H1 (cell line): ENCODE measurements at regions not wholly inside any gene's neighbourhood (a gene's known extent, or its start where the extent isn't known, plus 50 kb on each side); places are given as distances from the start of the nearest gene placed in this dataset.

Experiments
- BCL11A ChIP-seq, 2 experiments: IDR thresholded peaks; one replicate each; pipeline ENCODE4 v1.6.1; 2011; ENCODE audit warnings: low read depth in 2 of 2, low read length in 2 of 2, mild to moderate bottlenecking in 2 of 2
- CHD1 ChIP-seq: IDR thresholded peaks from 2 replicates; pipeline ENCODE4 v1.6.1; 2012; ENCODE audit warnings: low read depth, low read length, improper control_type of control experiment
- CTBP2 ChIP-seq: IDR thresholded peaks from 2 replicates; pipeline ENCODE4 v1.7.0; 2011; ENCODE audit warnings: borderline replicate concordance, mild to moderate bottlenecking, moderate library complexity, mixed read lengths, low read length; ENCODE audit not compliant: insufficient read depth, insufficient read length
- HDAC2 ChIP-seq, 2 experiments: fragments of 300-600 bp in 1 of 2; sonication (generic) in 1 of 2; IDR thresholded peaks; 2 replicates each; pipeline ENCODE4 v1.6.1; 2011 to 2012; ENCODE audit warnings: low read depth in 2 of 2, low read length in 2 of 2, mild to moderate bottlenecking in 2 of 2, moderate library complexity in 2 of 2, borderline replicate concordance in 1 of 2, inconsistent platforms in 1 of 2
- RAD21 ChIP-seq, 2 experiments: IDR thresholded peaks in 1 of 2; conservative IDR thresholded peaks in 1 of 2; 2 replicates each; pipeline ENCODE4 v1.6.1; 2011; ENCODE audit warnings: low read depth in 2 of 2, low read length in 2 of 2, improper control_type of control experiment in 1 of 2, inconsistent platforms in 1 of 2, mild to moderate bottlenecking in 1 of 2, moderate library complexity in 1 of 2
- RNF2 ChIP-seq: fragments of 200-900, 300-1000 bp; sonication (generic); IDR thresholded peaks from 2 replicates; pipeline ENCODE4 v1.7.1; 2016; ENCODE audit warnings: borderline replicate concordance, low read depth, mild to moderate bottlenecking, antibody characterized with exemption, low read length; ENCODE audit not compliant: poor library complexity, severe bottlenecking; ENCODE audit errors: missing control alignments
- TEAD4 ChIP-seq: IDR thresholded peaks from 2 replicates; pipeline ENCODE4 v1.6.1; 2012; ENCODE audit warnings: low read depth, low read length, inconsistent platforms, mixed read lengths
- TF ChIP-seq, protein P1 (sequence below): fragments of 300-600 bp; sonication (generic); IDR thresholded peaks from 2 replicates; pipeline ENCODE4 v1.7.1; 2012; ENCODE audit warnings: low read length, moderate library complexity, mild to moderate bottlenecking, inconsistent platforms; ENCODE audit not compliant: insufficient replicate concordance

DNA sequence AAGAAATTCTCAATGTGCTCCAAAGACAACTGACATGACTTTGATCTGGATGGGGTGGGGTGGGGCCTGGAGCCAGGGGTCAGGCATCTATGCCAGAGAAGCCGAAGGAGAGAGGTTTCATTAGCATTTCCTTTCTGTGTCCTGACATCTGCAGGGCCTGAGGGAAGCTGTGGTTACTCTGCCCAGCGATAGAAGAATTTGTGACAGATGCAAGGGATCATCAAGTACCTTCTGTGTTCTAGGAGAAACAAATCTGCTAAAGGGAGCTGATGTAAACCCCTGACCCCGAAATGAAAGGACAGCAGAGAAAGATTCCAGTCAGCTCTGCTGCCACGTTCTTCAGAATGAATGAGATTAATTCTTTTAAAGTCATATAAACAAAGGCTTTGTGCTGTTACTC is 335.7 kb downstream of the PRELID2 start (continued):
- TF ChIP-seq, protein P1, sequence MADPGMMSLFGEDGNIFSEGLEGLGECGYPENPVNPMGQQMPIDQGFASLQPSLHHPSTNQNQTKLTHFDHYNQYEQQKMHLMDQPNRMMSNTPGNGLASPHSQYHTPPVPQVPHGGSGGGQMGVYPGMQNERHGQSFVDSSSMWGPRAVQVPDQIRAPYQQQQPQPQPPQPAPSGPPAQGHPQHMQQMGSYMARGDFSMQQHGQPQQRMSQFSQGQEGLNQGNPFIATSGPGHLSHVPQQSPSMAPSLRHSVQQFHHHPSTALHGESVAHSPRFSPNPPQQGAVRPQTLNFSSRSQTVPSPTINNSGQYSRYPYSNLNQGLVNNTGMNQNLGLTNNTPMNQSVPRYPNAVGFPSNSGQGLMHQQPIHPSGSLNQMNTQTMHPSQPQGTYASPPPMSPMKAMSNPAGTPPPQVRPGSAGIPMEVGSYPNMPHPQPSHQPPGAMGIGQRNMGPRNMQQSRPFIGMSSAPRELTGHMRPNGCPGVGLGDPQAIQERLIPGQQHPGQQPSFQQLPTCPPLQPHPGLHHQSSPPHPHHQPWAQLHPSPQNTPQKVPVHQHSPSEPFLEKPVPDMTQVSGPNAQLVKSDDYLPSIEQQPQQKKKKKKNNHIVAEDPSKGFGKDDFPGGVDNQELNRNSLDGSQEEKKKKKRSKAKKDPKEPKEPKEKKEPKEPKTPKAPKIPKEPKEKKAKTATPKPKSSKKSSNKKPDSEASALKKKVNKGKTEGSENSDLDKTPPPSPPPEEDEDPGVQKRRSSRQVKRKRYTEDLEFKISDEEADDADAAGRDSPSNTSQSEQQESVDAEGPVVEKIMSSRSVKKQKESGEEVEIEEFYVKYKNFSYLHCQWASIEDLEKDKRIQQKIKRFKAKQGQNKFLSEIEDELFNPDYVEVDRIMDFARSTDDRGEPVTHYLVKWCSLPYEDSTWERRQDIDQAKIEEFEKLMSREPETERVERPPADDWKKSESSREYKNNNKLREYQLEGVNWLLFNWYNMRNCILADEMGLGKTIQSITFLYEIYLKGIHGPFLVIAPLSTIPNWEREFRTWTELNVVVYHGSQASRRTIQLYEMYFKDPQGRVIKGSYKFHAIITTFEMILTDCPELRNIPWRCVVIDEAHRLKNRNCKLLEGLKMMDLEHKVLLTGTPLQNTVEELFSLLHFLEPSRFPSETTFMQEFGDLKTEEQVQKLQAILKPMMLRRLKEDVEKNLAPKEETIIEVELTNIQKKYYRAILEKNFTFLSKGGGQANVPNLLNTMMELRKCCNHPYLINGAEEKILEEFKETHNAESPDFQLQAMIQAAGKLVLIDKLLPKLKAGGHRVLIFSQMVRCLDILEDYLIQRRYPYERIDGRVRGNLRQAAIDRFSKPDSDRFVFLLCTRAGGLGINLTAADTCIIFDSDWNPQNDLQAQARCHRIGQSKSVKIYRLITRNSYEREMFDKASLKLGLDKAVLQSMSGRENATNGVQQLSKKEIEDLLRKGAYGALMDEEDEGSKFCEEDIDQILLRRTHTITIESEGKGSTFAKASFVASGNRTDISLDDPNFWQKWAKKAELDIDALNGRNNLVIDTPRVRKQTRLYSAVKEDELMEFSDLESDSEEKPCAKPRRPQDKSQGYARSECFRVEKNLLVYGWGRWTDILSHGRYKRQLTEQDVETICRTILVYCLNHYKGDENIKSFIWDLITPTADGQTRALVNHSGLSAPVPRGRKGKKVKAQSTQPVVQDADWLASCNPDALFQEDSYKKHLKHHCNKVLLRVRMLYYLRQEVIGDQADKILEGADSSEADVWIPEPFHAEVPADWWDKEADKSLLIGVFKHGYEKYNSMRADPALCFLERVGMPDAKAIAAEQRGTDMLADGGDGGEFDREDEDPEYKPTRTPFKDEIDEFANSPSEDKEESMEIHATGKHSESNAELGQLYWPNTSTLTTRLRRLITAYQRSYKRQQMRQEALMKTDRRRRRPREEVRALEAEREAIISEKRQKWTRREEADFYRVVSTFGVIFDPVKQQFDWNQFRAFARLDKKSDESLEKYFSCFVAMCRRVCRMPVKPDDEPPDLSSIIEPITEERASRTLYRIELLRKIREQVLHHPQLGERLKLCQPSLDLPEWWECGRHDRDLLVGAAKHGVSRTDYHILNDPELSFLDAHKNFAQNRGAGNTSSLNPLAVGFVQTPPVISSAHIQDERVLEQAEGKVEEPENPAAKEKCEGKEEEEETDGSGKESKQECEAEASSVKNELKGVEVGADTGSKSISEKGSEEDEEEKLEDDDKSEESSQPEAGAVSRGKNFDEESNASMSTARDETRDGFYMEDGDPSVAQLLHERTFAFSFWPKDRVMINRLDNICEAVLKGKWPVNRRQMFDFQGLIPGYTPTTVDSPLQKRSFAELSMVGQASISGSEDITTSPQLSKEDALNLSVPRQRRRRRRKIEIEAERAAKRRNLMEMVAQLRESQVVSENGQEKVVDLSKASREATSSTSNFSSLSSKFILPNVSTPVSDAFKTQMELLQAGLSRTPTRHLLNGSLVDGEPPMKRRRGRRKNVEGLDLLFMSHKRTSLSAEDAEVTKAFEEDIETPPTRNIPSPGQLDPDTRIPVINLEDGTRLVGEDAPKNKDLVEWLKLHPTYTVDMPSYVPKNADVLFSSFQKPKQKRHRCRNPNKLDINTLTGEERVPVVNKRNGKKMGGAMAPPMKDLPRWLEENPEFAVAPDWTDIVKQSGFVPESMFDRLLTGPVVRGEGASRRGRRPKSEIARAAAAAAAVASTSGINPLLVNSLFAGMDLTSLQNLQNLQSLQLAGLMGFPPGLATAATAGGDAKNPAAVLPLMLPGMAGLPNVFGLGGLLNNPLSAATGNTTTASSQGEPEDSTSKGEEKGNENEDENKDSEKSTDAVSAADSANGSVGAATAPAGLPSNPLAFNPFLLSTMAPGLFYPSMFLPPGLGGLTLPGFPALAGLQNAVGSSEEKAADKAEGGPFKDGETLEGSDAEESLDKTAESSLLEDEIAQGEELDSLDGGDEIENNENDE = no peak
- TF ChIP-seq CHD1 (no peak), TEAD4 (no peak), HDAC2 (IDR thresholded peaks at IDR 0.05; ENCODE audit: borderline replicate concordance in 1 of 2, low read depth in 2 of 2, low read length in 2 of 2) (no peak), RNF2 (no peak), CTBP2 (no peak), RAD21 (IDR thresholded peaks at IDR 0.05 in 1 of 2, conservative IDR thresholded peaks at IDR 0.05 in 1 of 2; ENCODE audit: low read depth in 2 of 2, low read length in 2 of 2) (no peak), BCL11A (IDR thresholded peaks at IDR 0.05; ENCODE audit: low read depth in 2 of 2, low read length in 2 of 2) (no peak)
- TF ChIP-seq, all 59 proteins: peak for 0
